ENCODE measurements at regions not wholly inside any gene's neighbourhood (a gene's known extent, or its start where the extent isn't known, plus 50 kb on each side); places are given as distances from the start of the nearest gene placed in this dataset.

DNA sequence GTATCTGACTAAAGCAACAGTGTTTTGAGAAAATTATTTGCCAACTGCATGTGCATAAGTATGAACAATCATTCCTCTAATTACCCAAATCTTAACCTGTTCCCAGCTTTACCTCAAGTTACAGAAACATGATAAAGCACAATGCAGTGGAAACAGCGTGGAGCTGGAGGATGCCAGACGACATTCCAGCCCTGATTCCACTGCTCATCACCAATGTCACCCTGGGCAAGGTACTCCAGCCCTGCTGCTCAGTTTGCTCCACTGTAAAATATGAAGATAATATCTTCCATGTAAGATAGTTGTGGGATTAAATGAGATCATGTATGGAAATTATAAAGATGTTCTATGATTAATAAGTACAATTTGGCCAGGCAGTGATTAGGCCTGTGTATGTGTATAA is 50.4 kb upstream of the ODAD2 start:
- TF ChIP-seq, protein P1, sequence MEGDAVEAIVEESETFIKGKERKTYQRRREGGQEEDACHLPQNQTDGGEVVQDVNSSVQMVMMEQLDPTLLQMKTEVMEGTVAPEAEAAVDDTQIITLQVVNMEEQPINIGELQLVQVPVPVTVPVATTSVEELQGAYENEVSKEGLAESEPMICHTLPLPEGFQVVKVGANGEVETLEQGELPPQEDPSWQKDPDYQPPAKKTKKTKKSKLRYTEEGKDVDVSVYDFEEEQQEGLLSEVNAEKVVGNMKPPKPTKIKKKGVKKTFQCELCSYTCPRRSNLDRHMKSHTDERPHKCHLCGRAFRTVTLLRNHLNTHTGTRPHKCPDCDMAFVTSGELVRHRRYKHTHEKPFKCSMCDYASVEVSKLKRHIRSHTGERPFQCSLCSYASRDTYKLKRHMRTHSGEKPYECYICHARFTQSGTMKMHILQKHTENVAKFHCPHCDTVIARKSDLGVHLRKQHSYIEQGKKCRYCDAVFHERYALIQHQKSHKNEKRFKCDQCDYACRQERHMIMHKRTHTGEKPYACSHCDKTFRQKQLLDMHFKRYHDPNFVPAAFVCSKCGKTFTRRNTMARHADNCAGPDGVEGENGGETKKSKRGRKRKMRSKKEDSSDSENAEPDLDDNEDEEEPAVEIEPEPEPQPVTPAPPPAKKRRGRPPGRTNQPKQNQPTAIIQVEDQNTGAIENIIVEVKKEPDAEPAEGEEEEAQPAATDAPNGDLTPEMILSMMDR (IDR thresholded peaks at IDR 0.05; ENCODE audit: low read length): no peak
- TF ChIP-seq EZH2 (optimal IDR thresholded peaks at IDR 0.05; ENCODE audit: low read depth, low read length): no peak

Data from MM.1S (cell line).